ENCODE measurements at regions not wholly inside any gene's neighbourhood (a gene's known extent, or its start where the extent isn't known, plus 50 kb on each side); places are given as distances from the start of the nearest gene placed in this dataset.

GRCh38 chr18:45149712-45150111 is 465.6 kb upstream of the SLC14A2 start:
- no peak for TF ChIP-seq CTCF (IDR thresholded peaks at IDR 0.05)
- no peak for TF ChIP-seq EZH2 (IDR thresholded peaks at IDR 0.05; ENCODE audit: borderline replicate concordance, insufficient read depth, low read depth, low read length, poor library complexity, severe bottlenecking)
